Skeletal muscle tissue (tissue), 3 donors: ENCODE measurements at regions not wholly inside any gene's neighbourhood (a gene's known extent, or its start where the extent isn't known, plus 50 kb on each side); places are given as distances from the start of the nearest gene placed in this dataset.

Experiments
- H3K27ac ChIP-seq: one replicate; pipeline ENCODE4 v1.7.0; 2013; ENCODE audit warnings: mild to moderate bottlenecking, low read depth, low read length, inconsistent platforms
- H3K27me3 ChIP-seq, 3 donors: one replicate each; pipeline ENCODE4 v1.7.0; 2013; ENCODE audit warnings: low read length in 3 of 3; ENCODE audit not compliant: control insufficient read depth in 3 of 3, insufficient read depth in 3 of 3
- H3K36me3 ChIP-seq, 3 donors: one replicate each; pipeline ENCODE4 v1.7.0; 2013; ENCODE audit warnings: low read length in 3 of 3; ENCODE audit not compliant: control insufficient read depth in 3 of 3, insufficient read depth in 3 of 3
- H3K4me1 ChIP-seq, 3 donors: one replicate each; pipeline ENCODE4 v1.7.0; 2013; ENCODE audit warnings: low read length in 3 of 3, mild to moderate bottlenecking in 3 of 3; ENCODE audit not compliant: control insufficient read depth in 3 of 3, insufficient read depth in 3 of 3
- H3K4me3 ChIP-seq, 3 donors: one replicate each; pipeline ENCODE4 v1.7.0; 2013; ENCODE audit warnings: low read length in 3 of 3
- H3K9ac ChIP-seq, 3 donors: one replicate each; pipeline ENCODE4 v1.7.0; 2013; ENCODE audit warnings: low read length in 3 of 3, mild to moderate bottlenecking in 3 of 3, moderate library complexity in 2 of 3, low read depth in 1 of 3
- H3K9me3 ChIP-seq, 3 donors: one replicate each; pipeline ENCODE4 v1.7.0; 2013; ENCODE audit warnings: low read length in 3 of 3; ENCODE audit not compliant: control insufficient read depth in 3 of 3
- donor health status: Osteomylitis.

DNA sequence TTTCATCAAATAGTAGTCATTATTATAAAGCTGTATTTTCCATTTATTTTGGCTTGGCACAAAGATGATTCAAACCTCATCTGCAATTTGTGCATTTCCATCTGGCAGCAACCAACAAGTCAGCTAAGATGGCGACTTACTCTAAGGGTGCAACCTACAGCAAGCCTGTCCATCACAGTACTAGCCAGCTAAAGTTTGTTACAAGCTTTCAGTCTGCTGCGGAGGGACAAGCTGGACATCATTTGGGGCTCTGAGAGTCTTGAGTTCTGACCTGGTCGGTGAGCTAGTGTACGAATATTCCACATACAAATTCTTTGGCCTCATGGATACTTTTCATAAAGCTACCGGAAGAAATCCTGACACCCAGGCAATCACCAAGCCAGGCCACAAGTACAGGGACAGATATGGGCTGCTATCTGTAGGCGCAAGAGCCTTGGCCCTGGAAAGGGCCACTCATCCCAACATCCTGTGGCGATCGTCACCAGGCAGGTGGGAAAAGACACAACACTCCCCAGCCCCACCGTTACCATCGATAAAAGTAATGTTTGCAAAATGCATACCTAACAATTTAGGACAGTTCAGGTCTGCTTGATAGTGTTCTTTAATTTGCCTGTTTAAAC, 307.6 kb downstream of the SKIDA1 start:
- Histone ChIP-seq H3K9me3 (peaks cover 0 to 2% (median 0%) of the 10 kb centered on the region in 3 donors), H3K27me3 (no peaks in the 10 kb centered on the region), H3K4me1 (no peaks in the 10 kb centered on the region), H3K9ac (no peak overlapping the region), H3K4me3 (no peak overlapping the region), H3K36me3 (no peaks in the 10 kb centered on the region), H3K27ac (no peak overlapping the region)

DNA sequence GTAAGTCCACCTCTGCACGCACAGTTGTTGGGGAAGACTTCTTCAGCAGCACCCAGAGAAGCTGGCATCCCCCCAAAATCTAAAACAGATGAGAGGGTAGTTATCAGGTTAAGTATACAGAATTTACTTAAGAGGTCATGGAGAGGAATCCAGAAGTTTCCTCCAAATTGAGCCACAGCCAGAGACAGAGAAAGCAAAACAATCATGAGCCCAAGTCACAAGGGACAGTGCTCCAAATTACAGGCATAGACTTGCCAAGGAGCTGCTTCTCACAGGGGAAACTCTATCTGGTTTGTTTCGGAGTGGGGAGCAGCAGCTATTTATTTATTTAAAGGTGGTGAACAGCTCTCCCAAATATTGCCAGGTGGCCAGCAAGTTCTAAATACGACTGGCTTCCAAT, 308.4 kb downstream of the SKIDA1 start:
- H3K9me3 ChIP-seq, result peaks cover 0 to 2% (median 0%) of the 10 kb centered on the region in 3 donors
- H3K4me3 ChIP-seq, result no peak overlapping the region
- no peaks in the 10 kb centered on the region for H3K4me1 ChIP-seq
- H3K27ac ChIP-seq, result no peak overlapping the region
- no peak overlapping the region for H3K9ac ChIP-seq
- no peaks in the 10 kb centered on the region for H3K36me3 ChIP-seq
- H3K27me3 ChIP-seq, result no peaks in the 10 kb centered on the region

DNA sequence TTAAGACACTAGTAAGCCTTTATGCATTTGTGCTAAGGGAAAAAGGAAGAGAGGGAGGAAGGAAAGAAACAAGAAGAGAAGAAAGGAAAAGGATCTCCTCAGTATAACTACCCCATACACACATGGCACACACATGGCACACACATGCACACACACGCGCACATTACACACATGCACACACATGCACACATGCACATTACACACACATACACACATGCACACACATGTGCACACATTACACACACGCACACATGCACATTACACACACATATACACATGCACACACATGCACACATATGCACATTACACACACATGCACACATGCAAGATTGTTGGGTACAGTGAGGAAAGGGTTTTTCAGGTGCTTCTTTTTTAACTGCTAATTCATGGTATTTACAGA, 311.2 kb downstream of the SKIDA1 start:
- no peaks in the 10 kb centered on the region for H3K27me3 ChIP-seq
- no peak overlapping the region for H3K27ac ChIP-seq
- no peak overlapping the region for H3K9ac ChIP-seq
- H3K4me3 ChIP-seq, result no peak overlapping the region
- peaks cover 0 to 2% (median 0%) of the 10 kb centered on the region in 3 donors for H3K9me3 ChIP-seq
- no peaks in the 10 kb centered on the region for H3K4me1 ChIP-seq
- no peaks in the 10 kb centered on the region for H3K36me3 ChIP-seq

DNA sequence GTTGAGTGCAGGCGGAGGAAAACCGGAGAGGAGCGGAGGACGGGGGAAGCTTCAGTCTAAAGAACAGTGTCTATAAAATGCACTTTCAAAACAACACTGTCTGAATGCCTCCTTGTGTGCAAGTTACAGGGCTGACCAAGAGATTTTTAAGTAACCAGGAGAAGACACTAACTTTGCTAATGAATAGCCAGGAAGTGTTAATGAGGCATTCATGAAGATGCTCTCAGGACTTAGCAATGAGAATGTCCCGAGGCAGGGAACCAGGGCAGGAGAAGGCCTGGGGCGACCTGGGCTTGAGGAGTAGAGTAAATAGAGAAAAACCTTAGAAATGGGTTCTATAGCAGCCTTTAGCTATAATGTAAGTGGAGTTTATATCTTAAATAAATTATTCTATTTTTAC, 312.1 kb downstream of the SKIDA1 start:
- H3K36me3 ChIP-seq, result no peaks in the 10 kb centered on the region
- H3K4me3 ChIP-seq, result no peak overlapping the region
- H3K9ac ChIP-seq, result no peak overlapping the region
- peaks cover 0 to 2% (median 0%) of the 10 kb centered on the region in 3 donors for H3K9me3 ChIP-seq
- no peaks in the 10 kb centered on the region for H3K27me3 ChIP-seq
- H3K27ac ChIP-seq, result no peak overlapping the region
- no peaks in the 10 kb centered on the region for H3K4me1 ChIP-seq

DNA sequence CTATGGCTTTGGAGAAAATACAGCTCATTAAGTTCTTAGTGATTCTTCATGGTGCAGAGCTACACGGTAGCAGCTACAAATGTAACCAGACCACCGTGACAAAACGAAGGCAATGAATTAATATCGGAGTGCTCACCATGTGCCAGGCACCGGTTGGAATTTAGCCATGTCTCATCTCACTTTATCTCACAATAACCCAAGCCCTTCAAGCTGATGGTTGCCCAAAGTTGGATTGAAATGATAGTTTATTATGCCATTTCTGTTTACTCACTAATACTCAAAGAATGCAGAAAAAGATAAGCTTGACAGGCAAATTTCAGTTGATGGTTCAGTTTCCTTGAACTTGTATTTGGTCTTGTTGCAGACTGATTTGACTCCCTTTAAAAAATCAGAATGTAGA, 312.6 kb downstream of the SKIDA1 start:
- no peaks in the 10 kb centered on the region for H3K36me3 ChIP-seq
- no peak overlapping the region for H3K9ac ChIP-seq
- H3K9me3 ChIP-seq, result peaks cover 0 to 2% (median 0%) of the 10 kb centered on the region in 3 donors
- no peak overlapping the region for H3K27ac ChIP-seq
- no peak overlapping the region for H3K4me3 ChIP-seq
- H3K4me1 ChIP-seq, result no peaks in the 10 kb centered on the region
- H3K27me3 ChIP-seq, result no peaks in the 10 kb centered on the region

DNA sequence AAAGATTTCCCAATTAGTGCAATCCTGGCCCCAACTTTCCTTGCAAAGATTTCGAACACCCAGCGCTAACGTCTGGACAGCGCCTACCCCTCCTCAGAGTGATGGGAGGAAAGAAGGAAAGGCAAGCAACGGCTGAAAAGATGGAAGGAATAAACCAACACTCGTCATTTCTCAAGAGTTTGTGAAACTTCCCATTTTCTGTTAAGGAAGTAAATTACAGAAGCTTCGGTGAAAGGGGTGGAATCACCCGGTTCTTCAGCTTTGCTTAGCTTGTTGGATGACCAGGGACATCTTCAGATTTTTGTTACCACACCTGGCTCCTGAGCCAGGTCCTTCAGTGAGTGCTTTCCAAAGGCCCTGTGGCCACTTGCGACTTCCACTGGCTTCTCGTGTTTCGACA, 313.1 kb downstream of the SKIDA1 start:
- Histone ChIP-seq H3K27ac (no peak overlapping the region), H3K27me3 (no peaks in the 10 kb centered on the region), H3K4me1 (no peaks in the 10 kb centered on the region), H3K4me3 (no peak overlapping the region), H3K9ac (no peak overlapping the region), H3K36me3 (no peaks in the 10 kb centered on the region), H3K9me3 (peaks cover 0 to 4% (median 0%) of the 10 kb centered on the region in 3 donors)

DNA sequence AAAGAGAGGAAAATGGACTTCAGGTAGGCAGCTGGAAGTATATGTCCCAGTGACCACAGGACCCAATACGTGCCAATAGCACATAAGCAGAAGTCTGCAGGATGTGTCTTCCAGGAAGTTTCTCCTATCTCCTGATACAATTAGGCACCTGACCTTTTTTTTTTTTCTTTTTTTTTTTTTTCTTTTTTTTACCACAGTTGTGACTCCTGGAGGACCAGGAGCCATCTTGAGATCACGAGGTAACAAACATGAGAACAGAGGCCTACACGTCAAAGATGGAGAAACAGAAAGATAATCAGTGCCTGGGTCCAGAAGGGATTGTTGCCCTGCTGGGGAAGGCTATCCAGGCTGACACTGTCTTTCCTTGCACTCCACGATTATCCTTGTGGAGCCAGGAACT, 312.4 kb upstream of the NEBL start:
- Histone ChIP-seq H3K4me1 (no peaks in the 10 kb centered on the region), H3K9me3 (peaks cover 0 to 3% (median 0%) of the 10 kb centered on the region in 3 donors), H3K9ac (no peak overlapping the region), H3K27me3 (no peaks in the 10 kb centered on the region), H3K4me3 (no peak overlapping the region), H3K27ac (no peak overlapping the region), H3K36me3 (no peaks in the 10 kb centered on the region)

DNA sequence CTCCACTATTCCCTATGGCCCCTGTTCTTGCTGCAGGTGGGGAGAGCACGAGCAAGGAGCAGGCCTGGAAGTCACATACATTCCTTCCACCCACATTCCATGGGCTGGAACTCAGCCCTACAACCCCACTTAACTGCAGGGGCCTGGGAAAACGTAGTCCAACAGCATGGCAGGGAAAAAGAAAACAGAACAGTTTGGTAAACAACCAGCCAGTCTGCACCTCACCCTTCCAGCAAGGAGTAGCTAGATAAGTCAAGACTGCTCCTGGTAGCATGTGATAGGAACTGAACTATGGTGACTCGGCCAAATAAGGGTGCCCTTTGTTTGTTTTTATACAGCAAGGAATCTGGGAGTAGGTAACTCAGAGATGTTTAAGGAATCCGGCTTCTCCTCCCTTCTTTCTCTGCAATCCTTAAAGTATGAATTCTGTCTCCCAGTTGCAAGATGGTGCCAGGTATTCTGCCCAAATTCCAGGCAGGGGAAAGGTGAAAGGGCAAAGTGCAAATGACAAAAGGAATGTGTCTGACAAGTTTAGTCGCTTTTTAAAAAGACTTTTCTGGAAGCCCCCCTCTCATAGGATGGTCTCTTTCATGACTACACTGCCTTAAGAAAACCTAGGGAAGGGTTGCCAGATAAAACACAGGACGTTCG, 311.7 kb upstream of the NEBL start:
- Histone ChIP-seq H3K27ac (no peak overlapping the region), H3K9me3 (peaks cover 0 to 3% (median 0%) of the 10 kb centered on the region in 3 donors), H3K36me3 (no peaks in the 10 kb centered on the region), H3K9ac (no peak overlapping the region), H3K4me1 (peaks cover 0 to under 1% (median 0%) of the 10 kb centered on the region in 3 donors), H3K27me3 (no peaks in the 10 kb centered on the region), H3K4me3 (no peak overlapping the region)

DNA sequence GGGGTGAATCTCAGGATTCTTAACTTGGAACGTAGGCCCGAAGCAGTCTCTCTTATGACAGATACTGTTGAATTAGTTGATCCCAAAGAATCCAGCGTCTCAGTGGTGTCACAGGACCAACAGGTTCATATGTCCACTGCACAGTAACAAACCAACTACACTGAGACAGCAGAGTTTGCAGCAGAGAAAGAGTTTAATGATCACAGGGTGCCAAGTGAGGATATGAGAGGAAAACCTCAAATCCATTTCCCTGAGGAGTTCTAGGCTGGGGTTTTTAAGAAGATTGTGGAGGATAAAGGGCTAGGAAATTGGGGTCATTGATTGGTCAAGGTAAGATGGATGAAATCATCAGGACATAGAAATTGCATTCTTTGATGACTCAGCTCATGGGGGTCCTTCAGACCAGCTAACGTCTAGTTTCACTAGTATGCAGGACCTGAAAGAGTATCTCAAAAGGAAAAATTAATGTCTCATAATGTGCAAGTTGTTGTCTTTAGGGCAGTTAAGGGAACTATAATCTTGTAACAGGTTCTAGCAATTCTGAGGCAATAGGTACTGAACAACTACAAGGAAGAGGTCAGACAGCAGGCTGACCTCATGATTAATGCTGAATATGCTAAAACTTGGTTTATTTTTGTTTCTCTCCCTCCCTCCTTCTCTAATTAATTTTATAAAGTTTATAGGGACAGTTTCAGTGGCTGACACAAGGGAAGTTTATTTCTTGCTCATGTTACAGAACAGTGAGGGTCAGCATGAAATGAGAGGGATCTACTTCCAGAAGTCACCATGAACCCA, 310.9 kb upstream of the NEBL start:
- Histone ChIP-seq H3K36me3 (no peaks in the 10 kb centered on the region), H3K4me3 (no peak overlapping the region), H3K9ac (no peak overlapping the region)

DNA sequence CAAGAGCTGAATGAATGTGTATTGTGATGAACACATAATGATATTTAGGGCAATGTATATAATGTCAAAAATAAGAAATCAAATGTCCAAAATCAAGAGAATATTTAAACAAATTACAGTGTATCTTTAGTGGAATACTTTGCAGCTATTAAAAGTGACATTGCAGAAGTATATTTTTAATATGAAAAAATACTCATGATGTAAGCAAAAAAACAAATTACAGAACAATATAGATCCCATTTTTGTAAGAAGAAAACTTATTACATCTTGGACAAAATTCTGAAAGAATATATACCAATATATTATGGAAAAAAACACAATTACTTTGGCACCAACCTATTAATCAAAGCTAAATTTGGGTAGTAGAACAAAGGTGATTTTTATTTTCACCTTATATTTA, 308.2 kb upstream of the NEBL start:
- Histone ChIP-seq H3K36me3 (no peaks in the 10 kb centered on the region), H3K9me3 (peaks cover 0 to 3% (median 0%) of the 10 kb centered on the region in 3 donors), H3K27ac (no peak overlapping the region), H3K9ac (no peak overlapping the region), H3K4me1 (peaks cover 0 to 2% (median 0%) of the 10 kb centered on the region in 3 donors), H3K27me3 (no peaks in the 10 kb centered on the region), H3K4me3 (no peak overlapping the region)

More for the DNA sequence above, 310.9 kb upstream of the NEBL start:
- H3K4me1 ChIP-seq, result peaks cover 0 to 2% (median 0%) of the 10 kb centered on the region in 3 donors
- H3K27ac ChIP-seq, result no peak overlapping the region
- H3K27me3 ChIP-seq, result no peaks in the 10 kb centered on the region
- peaks cover 0 to 3% (median 0%) of the 10 kb centered on the region in 3 donors for H3K9me3 ChIP-seq
